GM18868 (cell line): ENCODE measurements at regions not wholly inside any gene's neighbourhood (a gene's known extent, or its start where the extent isn't known, plus 50 kb on each side); places are given as distances from the start of the nearest gene placed in this dataset.
"Not testable (repeated sequence)": the region's sequence is repeated elsewhere in the genome, so short reads cannot be mapped to it uniquely, and the experiment has no call there.

ENCODE experiments used
- ATAC-seq: cut with Tn5 transposase; IDR thresholded peaks from one replicate; pipeline ENCODE4 v1.9.1; 2021; ENCODE audit warnings: mild to moderate bottlenecking, moderate library complexity; ENCODE audit not compliant: unreplicated experiment

DNA sequence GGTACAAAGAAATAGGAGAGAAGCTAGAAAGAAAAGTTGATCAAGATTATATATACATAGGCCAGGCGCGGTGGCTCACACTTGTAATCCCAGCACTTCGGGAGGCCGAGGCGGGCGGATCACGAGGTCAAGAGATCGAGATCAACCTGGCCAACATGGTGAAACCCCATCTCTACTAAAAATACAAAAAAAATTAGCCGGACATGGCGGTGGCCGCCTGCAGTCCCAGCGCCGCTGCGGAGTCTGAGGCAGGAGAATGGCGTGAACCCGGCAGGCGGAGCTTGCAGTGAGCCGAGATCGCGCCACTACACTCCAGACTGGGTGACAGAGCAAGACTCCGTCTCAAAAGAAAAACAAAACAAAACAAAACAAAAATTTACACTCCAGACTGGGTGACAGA lies 798.3 kb upstream of the CDH9 start:
- not testable (repeated sequence) for ATAC-seq

DNA sequence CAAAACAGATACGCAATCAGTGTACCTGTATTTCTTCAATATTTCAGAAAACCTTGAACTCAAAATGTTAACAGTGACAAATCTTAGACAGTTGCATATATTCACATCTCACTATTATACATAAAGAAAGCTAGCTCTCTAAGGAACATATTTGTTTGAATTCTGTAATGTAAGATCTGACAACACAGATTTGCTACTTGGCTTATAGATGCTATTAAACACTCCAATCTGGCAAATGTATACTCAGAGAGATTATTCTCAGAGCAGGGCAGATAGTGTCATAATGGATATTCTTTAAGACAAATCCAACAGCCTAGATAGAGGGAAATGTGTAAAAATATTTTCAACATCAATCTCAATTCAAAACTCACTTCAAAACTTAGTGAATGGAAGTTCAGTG lies 794.5 kb upstream of the CDH9 start:
- no peak for ATAC-seq

DNA sequence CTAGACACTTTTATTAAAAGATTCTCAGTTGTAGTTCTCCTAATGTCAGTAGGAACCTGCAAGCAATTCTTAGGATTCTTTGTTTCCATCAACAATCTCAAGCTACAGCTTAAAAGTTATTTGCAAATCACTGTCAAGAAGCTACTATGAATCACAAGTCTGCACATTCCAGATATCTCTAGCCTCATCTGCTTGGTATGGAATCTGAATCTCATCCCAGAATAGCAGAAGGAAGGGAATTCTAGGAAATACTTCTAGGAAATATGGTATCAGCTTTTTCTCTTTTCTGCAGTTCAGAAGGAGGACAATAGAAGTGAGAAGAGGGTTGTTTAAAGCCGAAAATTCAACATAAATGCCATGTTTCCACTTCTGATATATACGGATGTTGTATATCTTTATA lies 792.2 kb upstream of the CDH9 start:
- no peak for ATAC-seq

DNA sequence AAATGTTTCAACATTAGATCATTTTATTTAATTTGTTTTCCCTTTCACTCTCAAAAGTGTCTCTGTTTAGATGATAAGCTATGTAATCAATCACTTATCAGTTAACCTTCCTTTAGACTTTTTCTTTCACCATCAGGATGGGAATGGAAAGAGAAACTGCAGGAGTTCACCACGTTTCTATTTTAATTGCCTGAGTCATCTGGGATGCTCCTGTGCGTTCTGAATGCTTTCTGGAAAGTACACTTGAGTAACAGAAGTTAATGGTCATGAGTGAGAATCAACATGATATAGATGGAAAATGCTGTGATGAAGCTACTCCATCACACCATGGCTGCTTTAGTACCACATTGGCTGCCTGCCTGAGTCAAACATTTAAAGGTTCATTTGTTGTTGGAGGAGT lies 783.3 kb upstream of the CDH9 start:
- ATAC-seq: no peak

DNA sequence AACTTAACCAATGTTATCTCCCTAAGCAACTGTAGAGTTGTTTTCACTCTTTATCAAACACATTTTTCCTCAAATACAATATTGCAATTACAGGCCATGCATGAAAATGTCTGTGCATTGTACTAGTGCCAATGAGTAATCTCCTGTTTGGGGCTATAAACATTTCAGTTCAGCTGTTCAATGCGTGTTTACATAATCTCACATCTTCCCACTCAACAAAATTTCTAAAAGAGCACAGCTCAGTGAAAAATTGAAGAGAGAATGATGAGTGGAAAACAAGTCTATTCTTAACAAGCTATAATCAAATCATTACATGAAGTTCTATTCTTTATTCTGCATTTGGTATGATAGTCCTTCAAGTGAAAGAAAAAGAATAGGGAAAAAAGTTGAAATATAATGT lies 780.5 kb upstream of the CDH9 start:
- no peak for ATAC-seq

DNA sequence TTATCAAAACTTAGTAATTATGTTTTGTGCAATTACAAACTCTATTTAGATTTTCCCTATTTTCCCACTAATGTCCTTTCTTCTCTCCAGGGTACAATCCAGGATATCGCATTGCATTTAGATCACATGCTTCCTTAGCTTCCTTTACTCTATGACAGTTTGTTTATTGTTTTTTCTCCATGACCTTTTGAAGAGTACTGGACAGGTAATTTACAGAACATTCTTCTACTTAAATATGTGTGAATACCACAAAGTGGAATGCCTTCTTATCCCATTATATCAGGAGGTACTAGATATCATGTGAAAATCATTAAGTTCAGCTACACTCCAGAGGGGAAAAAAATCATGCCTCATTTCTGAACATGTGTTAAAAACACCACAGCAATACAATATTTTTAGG lies 776.6 kb upstream of the CDH9 start:
- no peak for ATAC-seq

DNA sequence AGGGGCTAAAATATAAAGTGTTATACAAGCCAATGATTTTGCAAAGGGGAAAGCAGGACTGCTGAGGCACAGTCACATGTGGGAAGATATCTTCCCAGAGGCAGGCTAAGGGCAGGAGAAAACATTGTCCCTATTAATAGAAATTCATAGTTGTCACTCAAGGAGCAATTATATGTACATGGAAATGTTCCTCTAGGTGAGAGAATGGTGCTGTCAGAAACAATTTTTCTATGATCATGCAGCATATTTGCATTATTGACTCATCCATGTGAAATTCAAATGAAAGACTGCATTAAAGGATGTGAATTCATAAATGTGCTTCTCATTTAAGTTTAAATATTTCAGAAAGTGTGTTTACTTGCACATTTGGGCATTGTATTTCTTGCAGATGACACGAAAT lies 775.9 kb upstream of the CDH9 start:
- ATAC-seq: no peak

DNA sequence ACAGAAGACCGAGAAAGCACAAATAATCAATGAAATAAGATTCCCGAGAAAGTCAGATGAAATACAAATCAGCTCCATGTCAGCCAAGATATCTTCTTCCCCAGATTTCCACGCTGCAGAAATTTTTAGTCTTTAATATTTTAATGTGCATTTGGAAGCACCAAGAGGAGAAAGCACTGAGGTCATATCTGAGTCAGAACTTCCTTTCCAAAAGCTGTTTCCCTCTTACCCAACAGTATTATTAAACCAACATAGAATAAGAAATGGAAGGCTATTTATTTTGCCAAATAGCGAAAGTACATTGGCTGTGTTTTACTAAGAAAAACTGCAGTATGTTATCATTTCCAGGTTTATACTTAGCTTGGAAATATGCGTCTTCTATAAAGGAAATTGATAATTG lies 772.1 kb upstream of the CDH9 start:
- no peak for ATAC-seq

DNA sequence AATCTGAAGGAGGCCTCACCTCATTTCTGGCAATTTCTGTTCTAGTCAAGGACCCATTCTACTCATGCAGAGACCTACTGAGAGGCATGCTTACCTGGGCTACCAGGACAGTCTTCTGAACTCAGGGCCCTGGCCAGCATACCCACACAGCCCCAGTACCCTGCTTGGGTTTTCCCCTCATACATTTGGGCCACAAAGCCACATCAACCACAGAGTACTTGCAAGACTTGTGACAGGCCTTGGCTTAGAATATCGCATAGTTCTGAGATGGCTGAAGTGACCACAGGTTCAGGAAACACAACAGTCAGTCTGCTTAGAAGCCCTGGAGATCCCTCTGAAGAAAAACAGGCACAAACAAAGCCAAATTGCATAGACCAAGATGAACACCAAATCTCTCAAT lies 758.8 kb upstream of the CDH9 start:
- ATAC-seq: no peak

DNA sequence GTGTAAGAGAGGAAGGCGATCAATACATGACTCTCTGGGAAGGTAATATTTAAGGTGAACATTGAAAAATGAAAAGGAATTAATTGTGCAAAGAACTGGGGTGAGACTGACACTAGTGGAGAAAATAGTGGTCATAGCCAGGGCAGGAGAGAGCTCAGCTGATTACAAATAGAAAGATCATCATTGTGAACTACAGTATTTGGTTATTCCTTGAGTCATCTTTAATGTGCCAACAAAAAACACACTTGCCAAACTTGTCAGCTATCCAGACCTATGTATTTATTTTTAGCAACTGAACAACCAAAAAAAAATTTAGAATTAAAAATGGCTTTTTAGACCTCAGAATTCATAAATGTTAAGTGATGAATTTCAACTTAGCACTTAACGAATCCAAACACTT lies 749.8 kb upstream of the CDH9 start:
- ATAC-seq: no peak

DNA sequence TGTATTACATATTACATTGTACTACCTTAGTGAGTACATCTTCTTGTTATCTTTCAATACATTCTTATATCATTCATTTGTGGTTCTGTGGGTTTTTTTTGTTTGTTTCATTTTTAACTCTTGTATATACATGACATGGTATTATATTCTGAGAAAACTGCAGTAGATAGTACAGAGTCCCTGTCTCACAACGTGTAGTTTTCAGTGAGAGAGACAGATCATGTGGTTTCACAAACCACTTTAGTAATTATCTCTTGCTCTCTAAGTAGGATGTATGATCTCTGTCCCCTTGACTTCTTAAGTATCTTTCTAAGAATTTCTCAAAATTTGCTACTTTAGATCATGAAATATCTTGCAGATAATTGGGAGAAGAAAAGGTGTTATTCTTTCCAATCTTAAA lies 745.9 kb upstream of the CDH9 start:
- no peak for ATAC-seq

DNA sequence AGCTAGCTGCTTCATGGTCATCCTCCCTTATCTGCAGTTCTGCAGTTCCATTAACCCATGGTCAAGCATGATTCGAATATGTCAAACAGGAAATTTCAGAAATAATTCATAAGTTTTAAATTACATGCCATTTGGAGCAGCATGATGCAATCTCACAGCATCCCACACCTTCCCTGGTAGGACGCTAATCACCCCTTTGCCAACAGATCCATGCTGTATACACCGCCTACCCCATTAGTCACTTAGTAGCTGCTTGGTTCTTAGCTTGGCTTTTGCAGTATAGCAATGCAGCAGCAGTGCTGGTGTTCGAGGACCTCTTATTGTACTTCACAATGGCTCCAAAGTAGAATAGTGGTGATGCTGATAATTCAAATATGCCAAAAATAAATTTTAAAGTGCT lies 739.7 kb upstream of the CDH9 start:
- no peak for ATAC-seq

DNA sequence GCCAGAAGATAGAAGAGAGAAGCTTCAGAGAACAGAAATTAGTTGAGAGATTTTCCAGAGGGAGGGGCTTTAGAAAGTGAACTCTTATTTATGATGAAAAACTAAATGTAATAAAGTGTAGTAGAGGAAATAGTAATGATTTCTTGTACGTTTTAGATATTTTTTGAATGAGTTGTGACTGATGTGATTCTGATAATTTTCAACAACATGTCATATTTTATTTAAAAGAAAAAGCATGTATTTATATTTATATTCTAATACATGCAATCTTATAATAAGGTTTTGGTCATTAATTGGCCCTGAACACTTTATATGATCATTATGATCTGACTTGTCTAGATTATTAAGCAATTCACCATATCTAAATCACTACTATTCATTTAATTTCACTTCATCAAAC lies 735.2 kb upstream of the CDH9 start:
- ATAC-seq: no peak

DNA sequence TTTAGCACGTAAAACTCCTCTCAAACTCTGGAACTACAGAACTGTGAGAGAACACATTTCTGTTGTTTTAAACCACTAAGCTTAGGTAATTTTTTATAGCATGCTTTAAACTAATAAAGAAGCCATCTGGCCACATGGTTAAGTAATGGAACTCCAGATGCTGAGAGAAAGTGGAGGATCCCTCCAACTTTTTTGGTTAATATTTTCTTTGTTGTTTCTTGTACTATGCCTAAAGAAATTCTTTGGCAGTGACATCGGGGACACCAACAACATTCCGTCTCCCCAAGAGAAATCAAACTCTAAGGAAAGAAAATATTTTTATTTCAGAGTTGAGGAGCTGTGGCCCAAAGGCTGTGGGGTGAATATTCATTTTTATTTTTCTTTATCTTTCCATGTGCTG lies 734.8 kb upstream of the CDH9 start:
- ATAC-seq: no peak

DNA sequence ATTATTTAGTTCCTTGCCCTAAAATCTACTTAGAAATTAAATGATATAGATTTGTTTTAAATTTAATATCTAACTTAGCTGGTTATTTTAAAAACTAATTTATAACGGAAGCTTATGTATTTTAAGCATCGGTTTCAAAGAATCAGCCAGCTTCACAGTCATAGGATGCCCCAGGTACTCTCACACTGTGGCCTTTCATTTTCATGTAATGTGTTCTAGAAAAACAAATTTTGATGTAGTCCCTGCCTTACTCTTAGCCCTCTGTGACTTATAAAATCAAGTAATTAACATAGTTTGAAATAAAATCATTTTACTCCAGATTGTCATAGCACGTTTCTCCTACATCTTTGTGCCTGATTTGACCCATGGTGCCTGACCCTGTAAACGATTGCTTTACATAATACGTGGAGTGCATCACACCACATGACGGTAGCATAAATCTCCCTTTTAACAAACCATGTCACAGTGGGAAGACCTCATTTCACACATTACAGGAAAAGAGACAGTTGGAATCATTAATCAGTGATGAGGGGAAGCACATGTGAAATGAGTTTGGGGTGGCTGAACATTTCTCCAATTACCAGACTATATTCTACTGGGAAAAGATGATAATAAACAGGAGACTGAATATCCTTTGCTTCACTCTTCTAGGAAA lies 731.5 kb upstream of the CDH9 start:
- no peak for ATAC-seq

DNA sequence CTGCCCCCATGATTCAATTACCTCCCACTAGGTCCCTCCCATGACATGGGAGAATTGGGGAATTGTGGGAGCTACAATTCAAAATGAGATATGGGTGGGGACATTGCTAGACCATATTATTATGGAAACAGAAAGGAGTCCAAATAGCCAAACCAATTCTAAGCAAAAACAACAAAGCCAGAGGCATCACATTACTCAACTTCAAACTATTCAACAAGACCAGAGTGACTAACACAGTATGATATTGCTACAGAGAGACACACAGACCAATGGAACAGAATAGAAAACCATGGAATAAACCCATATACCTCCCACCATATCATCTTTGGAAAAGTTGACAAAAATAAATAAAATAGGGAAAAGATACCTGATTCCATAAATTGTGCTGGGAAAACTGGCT lies 710.5 kb upstream of the CDH9 start:
- no peak for ATAC-seq

DNA sequence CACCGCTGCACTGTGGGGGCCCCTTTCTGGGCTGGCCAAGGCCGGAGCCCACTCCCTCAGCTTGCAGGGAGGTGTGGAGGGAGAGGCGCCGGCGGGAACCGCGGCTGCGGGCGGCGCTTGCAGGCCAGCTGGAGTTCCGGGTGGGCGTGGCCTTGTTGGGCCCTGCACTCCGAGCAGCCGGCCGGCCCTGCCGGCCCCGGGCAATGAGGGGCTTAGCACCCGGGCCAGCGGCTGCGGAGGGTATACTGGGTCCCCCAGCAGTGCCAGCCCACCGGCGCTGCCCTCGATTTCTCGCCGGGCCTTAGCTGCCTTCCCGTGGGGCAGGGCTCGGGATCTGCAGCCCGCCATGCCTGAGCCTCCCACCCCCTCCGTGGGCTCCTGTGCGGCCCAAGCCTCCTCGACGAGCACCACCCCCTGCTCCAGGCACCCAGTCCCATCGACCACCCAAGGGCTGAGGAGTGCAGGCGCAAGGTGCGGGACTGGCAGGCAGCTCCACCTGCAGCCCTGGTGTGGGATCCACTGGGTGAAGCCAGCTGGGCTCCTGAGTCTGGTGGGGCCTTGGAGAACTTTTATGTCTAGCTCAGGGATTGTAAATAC lies 705.1 kb upstream of the CDH9 start:
- ATAC-seq: not testable (repeated sequence)

DNA sequence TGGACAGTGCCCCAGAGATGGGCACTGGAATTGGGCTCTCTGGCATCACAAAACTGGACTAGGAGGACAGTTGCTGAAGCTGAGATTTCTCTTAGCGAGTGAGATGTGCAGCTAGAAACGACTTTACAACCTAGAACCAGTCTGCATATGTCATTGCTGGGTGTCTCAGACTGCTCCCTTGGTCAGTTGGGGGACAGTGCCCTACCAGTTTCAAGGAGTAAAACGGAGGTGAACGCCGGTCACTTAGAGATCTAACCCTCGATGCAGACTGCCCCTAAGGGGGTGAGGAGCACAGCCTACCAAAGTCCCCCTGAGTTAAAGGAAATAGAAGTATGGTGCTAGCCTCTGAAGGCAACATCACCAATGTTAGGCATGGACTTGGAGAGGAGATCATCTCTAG lies 704.4 kb upstream of the CDH9 start:
- ATAC-seq: no peak

DNA sequence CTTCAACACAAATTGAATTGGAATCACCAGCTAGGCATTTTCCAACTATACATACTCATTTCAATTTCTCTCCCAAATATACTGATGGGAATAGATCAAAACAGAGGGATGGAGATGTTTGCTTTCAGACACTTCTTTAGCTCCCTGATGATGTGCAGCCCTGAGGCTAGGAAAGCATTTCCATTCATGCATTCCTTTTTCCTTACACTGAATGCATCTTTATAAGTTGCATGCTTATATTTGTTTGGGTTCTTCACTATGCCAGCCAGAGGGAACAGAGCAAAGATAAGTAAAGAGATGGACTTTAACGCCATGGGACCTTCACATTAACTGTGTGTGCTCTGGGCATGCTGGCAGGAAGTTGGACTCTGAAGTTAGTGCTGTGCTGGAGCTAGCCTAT lies 696.5 kb upstream of the CDH9 start:
- ATAC-seq: no peak

DNA sequence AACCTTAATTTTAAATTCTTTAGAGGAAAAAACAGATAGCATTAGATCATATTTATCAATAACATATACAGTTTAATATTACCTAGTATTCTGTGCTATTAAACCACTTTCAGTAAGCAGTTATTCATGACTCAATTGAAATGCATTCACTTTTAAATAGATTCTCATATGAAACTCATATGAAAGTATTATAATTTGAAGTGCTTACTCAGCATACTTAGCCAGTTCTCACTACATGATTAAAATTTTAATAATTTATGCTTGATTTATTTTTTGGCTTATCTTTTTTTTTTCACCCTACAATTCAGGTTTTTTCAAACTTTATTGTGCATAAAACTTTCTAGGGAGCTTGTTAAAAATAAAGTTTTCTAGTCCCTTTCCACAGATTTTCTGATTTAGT lies 694.9 kb upstream of the CDH9 start:
- no peak for ATAC-seq

DNA sequence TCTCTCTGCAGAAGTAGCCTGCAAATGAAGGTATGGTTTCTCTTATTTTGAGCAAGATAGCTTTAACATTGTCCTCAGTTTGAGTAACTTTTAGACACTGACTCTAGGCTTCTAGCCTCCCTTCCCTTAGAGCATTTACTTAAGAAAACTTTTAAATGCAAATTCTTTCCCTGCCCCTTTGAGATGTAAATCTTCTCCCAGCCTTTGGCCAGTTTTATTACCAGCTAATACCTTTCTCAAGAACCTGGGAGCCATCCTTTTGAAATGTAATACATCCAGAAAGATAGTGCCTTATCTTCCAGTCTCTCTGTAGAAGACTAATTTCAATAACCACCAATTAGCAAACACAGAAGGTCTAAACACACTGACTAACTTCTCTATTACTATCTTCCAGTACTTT lies 688.9 kb upstream of the CDH9 start:
- ATAC-seq: no peak

DNA sequence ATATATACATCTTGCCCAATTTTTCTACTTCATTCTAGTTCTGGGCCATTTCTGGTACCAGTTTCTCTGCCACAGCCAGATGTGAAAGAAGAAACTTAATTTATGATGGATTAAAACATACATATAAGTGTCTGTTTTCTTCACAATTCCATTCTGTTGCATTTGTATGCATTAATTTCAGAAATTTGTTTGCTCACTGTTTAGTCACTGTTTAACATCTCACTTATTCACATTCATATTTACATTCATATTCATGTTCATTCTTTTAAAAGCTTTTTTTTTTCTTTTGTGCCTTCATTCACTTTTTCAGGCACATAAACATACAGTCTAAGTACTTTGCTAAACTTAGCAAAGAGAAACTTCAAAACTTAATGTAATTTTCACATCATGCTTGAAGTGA lies 684.0 kb upstream of the CDH9 start:
- no peak for ATAC-seq

DNA sequence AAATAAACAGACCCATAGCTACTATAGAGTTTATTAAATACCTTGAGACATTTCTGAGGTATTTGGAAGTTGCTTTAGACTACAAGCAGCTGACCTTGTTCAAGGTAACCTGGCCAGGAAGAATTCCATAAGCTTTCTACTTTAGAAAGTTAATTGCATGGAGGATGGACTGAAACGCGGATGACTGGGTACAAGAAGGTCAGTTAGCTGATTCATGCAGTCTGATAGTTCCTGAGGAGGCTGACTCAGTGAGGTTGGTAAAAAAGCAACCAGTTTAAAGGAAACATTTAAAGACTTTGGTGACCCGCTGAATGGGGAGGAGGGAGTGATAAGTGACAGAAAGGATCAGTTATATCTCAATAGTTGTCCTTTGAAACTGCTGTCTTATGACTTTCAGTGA lies 670.1 kb upstream of the CDH9 start:
- ATAC-seq: no peak
